Endothelial cell (in vitro differentiated cells): ENCODE measurements at regions not wholly inside any gene's neighbourhood (a gene's known extent, or its start where the extent isn't known, plus 50 kb on each side); places are given as distances from the start of the nearest gene placed in this dataset.

ENCODE experiments used
- DNase-seq: peaks from one replicate; pipeline ENCODE4 v3.0.0; 2021; ENCODE audit warnings: low spot score
- H3K27ac Mint-ChIP-seq: one replicate; pipeline ENCODE4 v1.8.0; 2021; ENCODE audit warnings: mixed read lengths, inconsistent platforms; ENCODE audit not compliant: unreplicated experiment
- H3K27me3 Mint-ChIP-seq: one replicate; pipeline ENCODE4 v1.8.0; 2021; ENCODE audit warnings: mild to moderate bottlenecking, moderate library complexity, mixed read lengths, inconsistent platforms; ENCODE audit not compliant: unreplicated experiment
- H3K36me3 Mint-ChIP-seq: one replicate; pipeline ENCODE4 v1.8.0; 2021; ENCODE audit warnings: mild to moderate bottlenecking, low read depth, mixed read lengths, inconsistent platforms; ENCODE audit not compliant: unreplicated experiment
- H3K4me1 Mint-ChIP-seq: one replicate; pipeline ENCODE4 v1.8.0; 2021; ENCODE audit warnings: mild to moderate bottlenecking, mixed read lengths, inconsistent platforms; ENCODE audit not compliant: unreplicated experiment
- H3K4me3 Mint-ChIP-seq: one replicate; pipeline ENCODE4 v1.8.0; 2021; ENCODE audit warnings: mild to moderate bottlenecking, mixed read lengths, inconsistent platforms; ENCODE audit not compliant: unreplicated experiment
- H3K9me3 Mint-ChIP-seq: one replicate; pipeline ENCODE4 v1.8.0; 2021; ENCODE audit warnings: mixed read lengths, inconsistent platforms; ENCODE audit not compliant: unreplicated experiment
- TF ChIP-seq, protein P1 (sequence below): fragments of 200-600 bp; sonication (generic); IDR thresholded peaks from one replicate; pipeline ENCODE4 v1.5.0; 2021; ENCODE audit warnings: antibody characterized with exemption; ENCODE audit not compliant: unreplicated experiment

DNA sequence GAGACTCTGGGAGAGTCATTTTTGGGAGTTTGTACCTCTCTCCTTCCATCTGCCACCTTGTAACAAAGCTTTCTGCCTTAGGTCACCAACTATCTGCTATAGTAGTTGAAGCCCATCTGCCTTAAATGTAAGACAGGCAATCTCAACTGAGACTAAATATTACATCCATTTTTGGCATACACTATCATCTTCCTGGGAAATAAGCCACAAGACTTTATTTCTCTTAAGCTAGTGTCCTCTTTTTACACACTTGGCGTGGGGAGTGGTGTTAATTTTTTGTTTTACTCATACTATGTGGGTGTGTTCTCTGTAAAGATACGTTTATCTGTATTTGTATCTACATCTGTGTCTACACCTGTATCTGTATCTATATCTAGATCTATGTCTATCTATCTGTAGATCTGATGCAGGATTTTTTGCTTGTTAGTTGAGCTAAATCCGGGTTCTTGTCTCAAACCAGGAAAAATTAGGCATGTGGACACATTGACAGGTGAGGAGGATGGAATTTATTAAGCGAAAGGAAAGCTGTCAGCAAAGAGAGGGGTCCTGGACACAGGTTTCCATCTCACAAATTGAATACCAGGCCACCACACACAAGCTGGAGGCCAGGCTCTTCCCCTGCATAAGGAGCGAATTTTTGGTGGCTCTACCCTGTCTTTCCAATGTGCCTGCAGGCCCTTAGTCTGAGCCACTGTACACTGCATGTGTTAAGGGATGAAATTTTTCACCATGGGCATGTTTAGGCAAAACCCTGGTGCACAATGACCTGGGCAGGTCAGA, 64.8 kb upstream of the RND3 start:
- Mint-ChIP-seq H3K27me3 (peaks cover 2% of the 10 kb centered on the region), H3K36me3 (no peaks in the 10 kb centered on the region), H3K27ac (no peak overlapping the region), H3K4me3 (no peak overlapping the region), H3K4me1 (peaks cover 9% of the 10 kb centered on the region), H3K9me3 (no peaks in the 10 kb centered on the region)
- DNase-seq, result no peak
- TF ChIP-seq, protein P1, sequence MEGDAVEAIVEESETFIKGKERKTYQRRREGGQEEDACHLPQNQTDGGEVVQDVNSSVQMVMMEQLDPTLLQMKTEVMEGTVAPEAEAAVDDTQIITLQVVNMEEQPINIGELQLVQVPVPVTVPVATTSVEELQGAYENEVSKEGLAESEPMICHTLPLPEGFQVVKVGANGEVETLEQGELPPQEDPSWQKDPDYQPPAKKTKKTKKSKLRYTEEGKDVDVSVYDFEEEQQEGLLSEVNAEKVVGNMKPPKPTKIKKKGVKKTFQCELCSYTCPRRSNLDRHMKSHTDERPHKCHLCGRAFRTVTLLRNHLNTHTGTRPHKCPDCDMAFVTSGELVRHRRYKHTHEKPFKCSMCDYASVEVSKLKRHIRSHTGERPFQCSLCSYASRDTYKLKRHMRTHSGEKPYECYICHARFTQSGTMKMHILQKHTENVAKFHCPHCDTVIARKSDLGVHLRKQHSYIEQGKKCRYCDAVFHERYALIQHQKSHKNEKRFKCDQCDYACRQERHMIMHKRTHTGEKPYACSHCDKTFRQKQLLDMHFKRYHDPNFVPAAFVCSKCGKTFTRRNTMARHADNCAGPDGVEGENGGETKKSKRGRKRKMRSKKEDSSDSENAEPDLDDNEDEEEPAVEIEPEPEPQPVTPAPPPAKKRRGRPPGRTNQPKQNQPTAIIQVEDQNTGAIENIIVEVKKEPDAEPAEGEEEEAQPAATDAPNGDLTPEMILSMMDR, result no peak

DNA sequence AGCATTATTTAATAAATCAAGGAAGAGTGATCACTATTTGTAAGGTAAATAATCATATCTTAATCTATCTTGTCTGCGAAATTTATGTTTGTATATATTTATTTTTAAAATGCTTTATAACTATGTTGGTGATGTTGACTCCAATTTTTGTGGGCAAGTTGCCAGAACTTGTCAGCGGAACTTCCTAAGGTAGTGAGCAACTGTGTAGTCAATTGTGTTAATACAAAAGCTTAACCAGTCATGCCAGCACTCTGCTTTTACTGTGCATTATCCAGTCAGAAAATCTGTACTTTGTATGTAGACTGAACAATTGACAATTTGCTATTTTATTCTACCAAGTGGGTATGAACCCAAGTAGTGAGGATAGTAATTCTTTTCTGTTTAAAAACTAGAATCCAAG, 61.9 kb upstream of the RND3 start:
- TF ChIP-seq, protein P1, result no peak
- no peak overlapping the region for H3K27ac Mint-ChIP-seq
- peaks cover 2% of the 10 kb centered on the region for H3K27me3 Mint-ChIP-seq
- no peaks in the 10 kb centered on the region for H3K9me3 Mint-ChIP-seq
- H3K4me3 Mint-ChIP-seq, result no peak overlapping the region
- DNase-seq, result no peak
- no peaks in the 10 kb centered on the region for H3K36me3 Mint-ChIP-seq
- peaks cover 5% of the 10 kb centered on the region for H3K4me1 Mint-ChIP-seq

DNA sequence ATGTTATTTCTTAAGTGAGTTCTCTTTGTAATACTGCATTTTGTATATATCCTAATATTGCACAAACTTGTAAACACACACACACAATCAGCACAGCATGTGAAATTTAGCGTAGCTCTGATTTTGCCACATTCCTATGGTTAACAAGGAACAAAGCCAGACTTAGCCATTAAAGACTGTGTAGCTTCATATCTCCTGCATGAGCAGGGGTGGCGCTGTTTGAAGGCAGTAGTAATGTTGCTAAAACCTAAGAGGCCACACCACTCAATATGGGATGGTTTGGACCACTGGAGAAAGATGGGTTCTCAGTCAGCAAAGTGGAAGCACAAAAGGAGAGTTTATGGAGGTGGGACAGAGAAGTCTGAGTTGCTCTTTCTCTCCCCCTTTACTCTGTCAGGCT, 61.1 kb upstream of the RND3 start:
- no peak for DNase-seq
- H3K4me1 Mint-ChIP-seq, result peaks cover 5% of the 10 kb centered on the region
- peaks cover 2% of the 10 kb centered on the region for H3K27me3 Mint-ChIP-seq
- H3K9me3 Mint-ChIP-seq, result no peaks in the 10 kb centered on the region
- TF ChIP-seq, protein P1, result no peak
- H3K4me3 Mint-ChIP-seq, result no peak overlapping the region
- H3K27ac Mint-ChIP-seq, result no peak overlapping the region
- H3K36me3 Mint-ChIP-seq, result no peaks in the 10 kb centered on the region

DNA sequence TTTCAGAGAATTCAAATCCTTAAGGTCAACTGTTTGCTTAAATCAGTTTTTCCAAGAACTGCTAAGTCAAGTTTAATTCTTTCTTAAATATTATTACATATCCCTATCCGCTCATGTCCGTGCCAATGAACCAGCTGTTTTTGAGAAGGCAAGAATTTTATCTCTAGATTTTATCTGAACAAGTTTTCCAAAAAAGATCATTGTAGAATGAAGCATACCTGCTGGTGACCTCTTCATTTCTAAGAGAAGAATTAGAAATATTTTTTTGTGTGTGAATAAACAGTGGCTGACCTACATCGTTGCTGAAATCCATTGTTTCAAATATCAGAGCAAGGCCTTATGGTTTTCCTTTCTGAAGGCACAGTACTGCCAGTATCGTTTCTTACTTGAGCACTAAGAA, 58.4 kb upstream of the RND3 start:
- no peak for DNase-seq
- no peak overlapping the region for H3K27ac Mint-ChIP-seq
- no peak overlapping the region for H3K4me3 Mint-ChIP-seq
- H3K4me1 Mint-ChIP-seq, result peaks cover 5% of the 10 kb centered on the region
- TF ChIP-seq, protein P1, result no peak
- no peaks in the 10 kb centered on the region for H3K36me3 Mint-ChIP-seq
- no peaks in the 10 kb centered on the region for H3K27me3 Mint-ChIP-seq
- H3K9me3 Mint-ChIP-seq, result peaks cover 4% of the 10 kb centered on the region

DNA sequence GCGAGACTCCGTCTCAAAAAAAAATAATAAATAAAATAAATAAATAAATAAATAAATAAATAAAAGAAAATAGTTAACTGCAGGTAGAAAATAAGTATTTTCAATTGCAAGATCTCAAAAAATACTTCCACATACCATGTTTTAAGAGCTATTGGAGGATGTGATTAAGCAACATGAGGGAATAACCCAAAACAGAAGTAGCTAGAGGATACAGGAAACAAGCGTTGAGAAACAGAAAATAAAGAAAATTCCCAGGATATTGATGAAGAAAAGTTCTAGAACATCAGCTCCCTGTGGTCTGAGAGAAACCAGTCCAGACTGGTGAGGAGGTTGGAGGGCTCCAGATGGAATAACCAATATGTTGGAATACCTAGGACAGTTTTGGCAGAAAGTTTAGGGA, 57.3 kb upstream of the RND3 start:
- no peak overlapping the region for H3K27ac Mint-ChIP-seq
- H3K4me1 Mint-ChIP-seq, result peaks cover 5% of the 10 kb centered on the region
- H3K27me3 Mint-ChIP-seq, result no peaks in the 10 kb centered on the region
- no peak overlapping the region for H3K4me3 Mint-ChIP-seq
- no peak for DNase-seq
- TF ChIP-seq, protein P1, result no peak
- H3K36me3 Mint-ChIP-seq, result no peaks in the 10 kb centered on the region
- peaks cover 4% of the 10 kb centered on the region for H3K9me3 Mint-ChIP-seq
